GM18868 (cell line): ENCODE measurements at regions not wholly inside any gene's neighbourhood (a gene's known extent, or its start where the extent isn't known, plus 50 kb on each side); places are given as distances from the start of the nearest gene placed in this dataset.
"Not testable (repeated sequence)": the region's sequence is repeated elsewhere in the genome, so short reads cannot be mapped to it uniquely, and the experiment has no call there.

ENCODE experiments used
- ATAC-seq: cut with Tn5 transposase; IDR thresholded peaks from one replicate; pipeline ENCODE4 v1.9.1; 2021; ENCODE audit warnings: mild to moderate bottlenecking, moderate library complexity; ENCODE audit not compliant: unreplicated experiment

DNA sequence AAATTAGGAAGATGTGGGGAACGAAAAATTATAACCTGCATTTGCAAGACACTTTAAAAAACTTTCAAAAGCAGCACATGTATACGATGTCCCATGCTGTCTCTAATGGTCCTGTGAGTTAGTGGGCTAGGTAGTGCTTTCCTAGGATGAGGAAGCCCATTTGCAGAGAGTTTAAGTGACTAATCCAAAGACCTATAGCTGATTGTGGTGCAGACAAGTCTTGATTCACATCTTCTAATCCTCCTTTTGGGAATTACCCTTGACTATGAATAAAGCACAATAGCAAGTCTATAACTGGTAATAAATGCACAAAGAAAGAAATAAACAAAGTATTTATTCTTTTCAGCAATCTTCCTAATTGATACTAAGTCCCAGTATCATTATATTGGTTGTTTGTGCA, 234.6 kb upstream of the FANCL start:
- ATAC-seq, result no peak

GRCh38 chr2:58473165-58473564, 232.0 kb upstream of the FANCL start:
- no peak for ATAC-seq

DNA sequence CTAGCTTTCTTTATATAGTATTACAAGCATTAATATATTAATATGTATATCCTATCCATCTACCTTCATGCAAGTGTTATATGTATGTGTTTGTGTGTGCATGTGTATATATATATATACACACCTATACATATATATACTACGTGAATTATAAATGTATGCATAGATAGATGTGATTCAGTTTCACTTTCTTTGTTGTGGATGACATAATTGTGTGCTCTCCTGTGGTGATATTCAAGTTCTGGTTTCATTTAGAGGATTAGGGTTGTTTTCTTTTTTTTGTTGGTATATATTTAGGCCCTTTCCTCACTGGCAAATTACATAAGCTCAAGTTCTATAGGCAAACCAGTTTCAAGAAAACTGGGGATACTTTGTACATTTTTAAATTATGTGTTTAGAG, 225.7 kb upstream of the FANCL start:
- peak; percentile 93 for ATAC-seq

- ATAC-seq, result not testable (repeated sequence)
Observed at GRCh38 chr2:58466021-58466420, 224.9 kb upstream of the FANCL start.

- no peak for ATAC-seq
Observed at GRCh38 chr2:58460670-58461069, 219.5 kb upstream of the FANCL start.

GRCh38 chr2:58449286-58450010, 208.3 kb upstream of the FANCL start:
- ATAC-seq, result peak; percentile 100

GRCh38 chr2:58448845-58449244, 207.7 kb upstream of the FANCL start:
- ATAC-seq, result no peak

- ATAC-seq, result no peak
Observed at GRCh38 chr2:58448065-58448507, 207.0 kb upstream of the FANCL start.

DNA sequence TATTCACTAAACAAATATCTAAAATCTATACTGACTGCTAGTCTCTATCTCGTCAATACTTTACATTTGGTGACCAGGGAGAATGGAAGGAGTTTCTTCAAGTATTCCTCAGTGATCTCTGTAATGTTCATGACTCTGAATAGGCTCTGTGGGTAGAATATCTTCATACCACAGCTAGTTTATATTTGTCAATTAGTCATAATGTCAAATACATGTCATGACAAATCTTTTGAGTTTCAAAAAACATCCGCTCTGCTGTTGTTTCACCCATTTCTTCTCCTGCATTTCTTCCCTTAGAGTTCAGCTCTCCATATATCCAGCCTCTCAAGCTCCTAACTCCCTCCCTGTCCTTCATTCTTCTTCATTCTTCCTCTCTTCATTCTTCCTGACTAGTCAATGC, 206.5 kb upstream of the FANCL start:
- ATAC-seq, result no peak

DNA sequence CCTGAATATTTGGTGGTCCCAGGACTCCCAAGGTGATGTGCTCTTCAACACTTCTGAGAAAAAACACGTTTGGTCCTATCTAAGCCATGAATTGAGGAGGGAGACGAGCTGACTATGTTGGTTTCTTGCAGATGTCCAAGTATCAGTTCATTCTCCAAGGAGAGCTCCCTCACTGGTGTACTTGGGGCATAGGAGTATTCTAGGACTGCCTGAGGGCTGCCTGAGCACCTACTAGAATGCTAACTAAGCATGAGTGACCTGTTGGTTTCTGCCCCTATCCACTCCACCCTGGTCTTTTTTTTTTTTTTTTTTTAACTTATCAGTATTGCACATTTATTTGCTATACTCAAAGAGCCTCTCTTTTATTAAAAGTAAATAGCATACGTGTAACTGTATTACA, 200.5 kb upstream of the FANCL start:
- ATAC-seq, result no peak

DNA sequence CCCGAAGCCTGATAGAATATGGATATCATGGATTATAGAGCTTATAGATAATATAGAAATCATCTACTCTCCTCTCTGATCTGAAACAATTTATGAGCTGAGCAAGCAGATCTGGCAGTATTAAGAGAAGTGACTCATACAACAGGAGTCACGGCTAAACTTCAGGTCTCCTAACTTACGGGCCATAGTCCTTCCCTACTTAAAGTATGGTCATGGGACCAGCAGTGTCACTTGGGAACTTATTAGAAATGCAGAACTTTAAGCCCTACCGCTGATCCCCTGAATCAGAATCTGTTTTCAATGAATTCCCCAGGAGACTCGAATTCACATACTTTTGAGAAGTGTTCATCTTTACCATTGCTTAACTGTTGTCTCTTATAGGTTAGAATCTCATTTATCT, 195.7 kb upstream of the FANCL start:
- ATAC-seq, result no peak

DNA sequence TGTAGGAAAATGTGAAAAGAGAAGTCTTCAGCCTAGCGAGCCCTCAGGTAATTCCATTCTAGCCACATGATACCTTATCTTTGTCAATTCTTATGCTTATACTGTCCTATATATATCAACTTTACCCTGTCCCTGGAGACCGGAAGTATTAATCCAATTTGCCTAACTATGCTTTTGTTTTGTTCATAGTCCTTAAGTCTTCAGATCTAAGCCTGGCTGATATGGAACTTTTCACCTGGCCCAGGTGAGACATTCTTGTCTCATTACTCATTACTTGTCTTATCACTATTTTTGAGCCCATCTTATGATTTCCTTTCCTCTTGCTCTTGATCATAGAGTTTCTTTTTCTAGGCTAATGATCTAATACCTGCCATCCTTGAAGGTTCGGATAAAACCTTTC, 194.1 kb upstream of the FANCL start:
- ATAC-seq, result no peak

GRCh38 chr2:58434692-58435091, 193.6 kb upstream of the FANCL start:
- ATAC-seq, result no peak

- no peak for ATAC-seq
Observed at GRCh38 chr2:58432491-58433170, 191.5 kb upstream of the FANCL start.

DNA sequence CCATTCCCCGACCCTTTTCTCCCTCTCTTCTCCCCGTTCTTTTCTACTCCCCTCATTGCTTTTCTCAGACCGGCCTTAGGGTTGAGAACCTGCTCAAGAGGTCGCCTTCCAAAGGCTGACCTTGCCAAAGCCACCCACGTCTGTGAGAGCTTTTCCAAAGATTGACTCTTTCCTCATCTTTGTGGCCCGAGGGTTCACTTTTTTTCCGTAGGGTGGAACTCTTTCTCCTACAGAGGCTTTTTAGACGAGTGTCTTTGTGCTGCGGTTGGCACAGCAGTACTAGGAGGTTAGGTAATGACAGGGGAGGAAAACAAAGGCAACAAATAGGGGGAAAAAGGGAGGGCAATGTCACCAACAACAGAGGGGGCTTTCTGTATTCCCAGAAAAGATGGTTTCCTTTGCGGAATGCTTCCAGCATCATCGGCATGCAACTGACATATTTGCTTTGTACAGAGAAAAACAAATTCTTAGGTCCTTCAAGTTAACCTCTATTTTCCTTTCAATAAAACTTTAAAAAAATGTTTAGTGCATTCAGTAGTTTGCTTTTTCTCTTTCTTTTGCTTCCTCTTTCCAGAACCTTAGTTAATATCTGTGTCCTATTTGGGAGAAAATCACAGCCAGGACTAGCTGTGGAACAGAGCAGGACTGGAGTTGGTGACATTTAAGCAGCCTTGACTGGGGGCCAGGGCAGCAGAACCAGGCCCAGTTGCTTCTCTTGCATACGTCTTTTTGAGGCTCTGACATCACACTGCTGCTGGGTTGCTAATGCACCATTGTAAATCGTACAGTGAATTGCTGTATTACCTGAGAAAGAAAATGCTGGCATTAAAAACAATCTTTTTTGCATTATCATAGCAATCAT, 188.1 kb upstream of the FANCL start:
- ATAC-seq, result no peak

- ATAC-seq, result peak; percentile 52
Observed at GRCh38 chr2:58428096-58429013, 187.2 kb upstream of the FANCL start.

- ATAC-seq, result no peak
Observed at GRCh38 chr2:58427572-58428095, 186.5 kb upstream of the FANCL start.

DNA sequence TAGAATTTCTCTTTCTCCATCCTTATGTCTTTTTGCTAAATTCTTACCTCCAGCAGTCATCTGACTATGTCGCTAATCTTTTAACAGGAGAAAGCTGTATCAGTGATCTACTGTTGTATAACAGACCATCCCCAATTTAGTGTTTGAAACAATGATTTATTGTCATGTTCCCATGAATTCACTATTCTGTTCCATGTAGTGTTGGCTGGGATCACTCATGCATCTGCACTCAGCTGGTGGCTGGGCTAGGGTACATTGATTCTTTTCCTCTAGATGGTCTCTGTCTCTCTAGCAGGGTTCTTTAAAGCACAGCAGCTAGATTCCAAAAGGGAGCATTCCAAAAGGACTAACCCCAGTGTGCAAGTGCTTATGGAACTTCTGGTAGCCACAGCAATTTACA, 184.2 kb upstream of the FANCL start:
- no peak for ATAC-seq

GRCh38 chr2:58419983-58420382, 178.9 kb upstream of the FANCL start:
- no peak for ATAC-seq

DNA sequence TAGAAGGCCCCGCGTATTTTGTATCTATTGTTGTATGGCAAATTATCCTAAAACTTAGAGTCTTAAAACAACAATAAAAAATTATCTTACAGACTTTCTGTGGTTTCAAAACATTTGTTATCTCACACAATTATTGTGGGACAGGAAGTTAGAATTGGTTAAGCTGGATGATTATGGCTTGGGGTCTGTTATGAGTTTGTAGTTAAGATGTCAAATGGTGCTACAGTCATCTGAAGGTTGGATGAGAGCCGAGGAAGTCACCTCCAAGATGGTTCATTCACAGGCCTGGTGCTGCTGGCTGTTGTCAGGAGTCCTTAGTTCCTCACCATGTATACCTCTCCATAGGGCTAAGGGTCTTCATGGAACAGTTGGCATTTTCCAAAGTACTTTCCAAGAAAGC, 175.6 kb upstream of the FANCL start:
- no peak for ATAC-seq
